ENCODE measurements at regions not wholly inside any gene's neighbourhood (a gene's known extent, or its start where the extent isn't known, plus 50 kb on each side); places are given as distances from the start of the nearest gene placed in this dataset.

DNA sequence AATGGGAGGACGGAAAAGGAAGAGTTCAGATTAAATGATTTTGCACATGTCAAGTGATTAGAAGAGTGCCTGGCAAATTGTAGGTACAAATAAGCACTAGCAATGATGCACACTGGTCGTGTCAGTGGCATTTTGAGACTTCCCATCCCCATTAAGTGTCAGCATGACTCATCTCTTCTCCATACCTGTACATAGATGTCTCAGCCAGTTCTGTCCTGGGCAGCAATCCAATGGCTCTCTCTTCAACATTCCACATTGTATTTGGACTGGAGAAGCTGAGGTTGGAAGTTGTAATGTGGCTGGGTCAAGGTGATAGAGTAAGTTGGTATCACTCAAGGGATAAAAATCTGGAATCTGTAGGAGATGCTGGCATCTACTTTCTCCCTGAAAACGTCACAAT lies 742.7 kb downstream of the VRK1 start:
- DNase-seq, result no peak

- no peak for DNase-seq
These were observed 746.0 kb downstream of the VRK1 start for GRCh38 chr14:97543221-97543620.

DNA sequence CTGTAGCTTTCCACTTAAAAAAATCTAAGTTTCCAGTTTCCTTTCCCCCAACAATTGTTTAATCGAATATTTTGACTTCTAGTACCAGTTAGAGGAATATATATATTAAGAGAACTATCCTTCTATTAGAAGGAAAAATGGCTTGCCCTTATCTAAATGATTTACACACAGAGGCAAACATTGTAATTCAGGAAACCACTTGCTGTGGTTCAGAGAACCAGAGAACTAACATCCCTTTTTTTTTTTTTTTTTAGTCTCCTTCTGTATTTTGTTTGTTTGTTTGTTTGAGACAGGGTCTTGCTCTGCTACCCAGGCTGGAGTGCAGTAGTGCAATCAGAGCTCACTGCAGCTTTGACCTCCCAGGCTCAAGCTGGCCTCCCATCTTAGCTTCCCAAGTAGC lies 746.6 kb downstream of the VRK1 start:
- no peak for DNase-seq

GRCh38 chr14:97544571-97544970 lies 747.4 kb downstream of the VRK1 start:
- no peak for DNase-seq

DNA sequence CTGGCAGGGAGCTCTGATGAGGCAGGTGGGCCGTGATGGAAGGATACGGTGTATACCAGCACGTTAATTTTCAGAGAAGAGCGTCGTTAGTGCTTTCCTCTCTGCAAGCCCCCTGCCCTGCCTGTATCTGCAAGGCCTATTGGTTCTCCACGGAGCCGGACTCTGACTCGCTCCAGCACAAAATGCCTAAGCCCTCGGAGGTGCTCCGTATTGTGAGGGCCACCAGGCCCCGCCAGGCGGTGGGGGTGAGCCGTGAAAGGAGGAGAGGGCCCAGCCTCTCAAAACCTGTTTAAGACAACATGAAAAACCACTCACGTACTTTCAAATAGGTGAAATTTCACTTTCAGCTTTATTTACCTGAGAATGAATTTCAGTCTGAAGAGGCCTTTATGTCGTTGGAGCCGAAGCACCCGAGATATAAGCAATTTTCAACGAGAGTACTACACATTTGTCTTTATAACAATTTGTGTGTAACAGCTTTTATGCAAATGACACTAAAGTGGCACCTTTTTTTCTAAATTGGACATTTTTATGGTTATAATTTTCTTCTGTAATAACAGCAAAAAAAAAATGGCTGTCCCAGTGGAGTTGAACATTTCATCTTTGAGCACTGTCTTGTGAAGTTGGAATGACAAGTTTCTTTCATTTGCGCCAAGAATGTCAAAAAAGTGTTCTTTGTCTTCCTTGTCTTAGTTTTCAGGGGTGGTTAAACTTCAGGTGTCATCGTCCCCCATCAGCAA lies 749.5 kb downstream of the VRK1 start:
- DNase-seq, result no peak

- DNase-seq, result no peak
These were observed 753.3 kb downstream of the VRK1 start for GRCh38 chr14:97550463-97550862.

DNA sequence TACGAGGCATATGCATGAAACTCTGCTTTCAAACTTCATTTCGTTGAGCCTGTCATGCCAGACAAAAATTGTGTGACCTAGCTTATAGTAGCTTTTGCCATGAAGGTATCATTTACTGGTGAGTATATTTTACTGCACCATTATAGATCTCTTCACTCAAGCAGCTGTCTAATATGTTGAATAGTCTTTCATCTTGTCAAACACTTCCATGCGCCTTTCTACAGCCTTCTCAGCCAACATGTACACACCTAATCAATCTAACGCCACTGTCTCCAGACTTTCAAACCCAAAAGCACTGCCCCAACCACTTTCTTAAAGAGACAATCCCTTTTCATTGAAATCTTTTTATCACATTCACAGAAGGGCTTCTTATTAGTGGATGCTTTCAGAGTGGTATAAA lies 757.4 kb downstream of the VRK1 start:
- no peak for DNase-seq

DNA sequence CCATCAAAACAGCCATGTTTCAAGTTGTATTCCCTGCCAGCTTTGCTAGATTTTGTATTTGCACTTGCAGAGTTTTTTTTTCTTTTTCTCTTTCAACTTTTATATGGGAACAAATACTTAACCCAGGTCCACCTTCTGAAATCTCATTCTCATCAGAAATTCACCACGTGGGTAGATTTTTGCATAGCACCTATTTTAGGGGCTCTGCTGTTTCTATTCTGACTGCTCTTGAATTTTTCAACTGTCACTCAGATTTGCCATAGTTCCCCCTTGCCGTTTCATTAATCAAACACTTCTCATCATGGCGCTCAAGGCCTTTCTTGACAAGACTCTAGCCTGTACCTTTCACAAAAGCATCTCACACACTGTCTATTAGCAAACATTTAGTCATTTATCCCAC lies 767.2 kb downstream of the VRK1 start:
- DNase-seq, result no peak

GRCh38 chr14:97571201-97571600 lies 774.0 kb downstream of the VRK1 start:
- DNase-seq, result no peak

DNA sequence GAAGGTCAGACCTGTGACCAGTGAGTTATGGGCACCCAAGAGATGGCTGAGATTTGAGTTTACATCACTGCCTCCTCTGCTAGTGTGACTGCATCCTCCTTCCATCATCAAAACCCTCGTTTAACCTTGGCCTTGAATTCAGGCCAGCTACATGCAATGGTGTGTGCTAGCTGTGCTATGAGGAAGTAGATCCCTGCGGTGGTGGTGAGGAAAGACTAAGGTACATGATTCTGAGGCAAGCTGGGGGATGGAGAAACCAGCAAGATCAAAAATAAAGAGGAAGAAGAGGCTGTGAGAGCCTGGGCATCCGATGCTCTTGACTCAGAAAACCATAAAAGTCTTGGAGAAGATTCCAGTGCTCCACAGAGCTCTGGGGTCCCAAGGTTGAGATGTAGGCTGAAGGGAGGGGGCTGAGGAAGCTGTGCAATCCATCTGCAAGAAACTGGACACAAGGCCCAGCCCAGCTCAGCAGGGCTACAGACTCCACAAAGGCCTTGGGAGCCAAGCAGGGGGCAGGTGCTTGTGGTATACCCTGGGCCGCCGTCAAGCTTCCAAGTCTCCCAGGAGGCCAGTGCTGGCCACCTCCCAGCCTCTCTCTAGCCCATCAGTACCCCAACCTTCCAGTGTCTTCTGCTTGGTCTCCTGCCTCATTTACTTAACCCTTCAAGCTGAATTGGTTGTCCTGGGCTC lies 774.8 kb downstream of the VRK1 start:
- DNase-seq, result no peak

DNA sequence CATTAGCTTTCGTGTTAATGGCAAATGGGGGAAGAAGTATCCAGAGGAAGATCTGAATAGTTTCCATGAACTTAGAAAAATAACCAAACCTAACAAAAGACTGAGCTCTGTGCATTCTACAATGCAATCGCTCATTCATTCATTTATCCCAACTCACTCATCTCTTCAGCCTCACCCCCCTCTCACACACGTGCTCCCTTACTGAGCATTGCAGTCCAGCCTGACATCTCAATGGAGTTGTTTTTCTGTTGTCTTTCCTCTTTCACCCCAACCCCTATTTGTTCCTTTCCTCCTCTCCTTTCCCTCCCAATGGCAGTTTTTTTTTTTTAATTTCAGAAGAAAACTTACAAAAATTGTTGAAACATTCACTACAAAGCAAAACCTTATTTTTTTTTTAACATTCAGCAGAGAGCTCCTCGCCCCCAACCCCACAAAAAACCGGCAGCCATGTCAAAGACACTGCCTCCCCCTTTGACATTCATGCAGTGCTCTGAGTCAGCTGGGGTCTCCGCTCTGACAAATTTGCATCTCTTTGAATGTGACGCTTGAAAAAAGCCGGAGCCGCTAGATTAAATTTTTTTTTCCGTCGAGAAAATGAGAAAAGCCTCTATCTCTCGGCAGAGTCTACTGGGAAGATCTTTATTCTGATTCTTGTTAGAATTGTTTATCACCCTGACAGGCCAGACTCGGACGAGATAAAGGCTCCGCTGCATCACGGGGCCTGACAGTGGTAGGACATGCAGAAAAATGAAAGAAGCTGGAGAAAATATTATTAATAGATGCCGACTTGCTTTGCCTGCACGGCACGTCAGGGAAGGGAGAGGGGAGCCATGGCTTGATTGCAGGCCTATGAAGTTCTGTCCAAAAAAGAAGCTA lies 775.6 kb downstream of the VRK1 start:
- no peak for DNase-seq

DNA sequence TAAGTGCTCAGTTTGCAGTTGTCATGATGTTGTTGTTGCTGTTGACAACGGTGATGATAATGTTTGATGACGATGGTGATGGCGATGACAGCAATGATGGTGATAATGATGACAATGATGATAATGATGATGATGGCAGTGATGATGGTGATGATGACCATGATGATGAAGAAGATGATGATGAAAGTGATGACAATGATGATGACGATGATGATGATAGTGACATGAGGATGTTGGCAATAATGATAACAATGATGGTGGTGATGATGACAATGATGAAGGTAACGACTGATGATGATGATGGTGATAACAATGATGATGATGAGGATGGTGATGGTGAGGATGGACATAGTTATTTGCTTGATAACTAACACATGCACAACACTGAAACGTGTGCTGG lies 778.5 kb downstream of the VRK1 start:
- DNase-seq, result no peak

GRCh38 chr14:97578982-97579548 lies 781.9 kb downstream of the VRK1 start:
- DNase-seq, result no peak

DNA sequence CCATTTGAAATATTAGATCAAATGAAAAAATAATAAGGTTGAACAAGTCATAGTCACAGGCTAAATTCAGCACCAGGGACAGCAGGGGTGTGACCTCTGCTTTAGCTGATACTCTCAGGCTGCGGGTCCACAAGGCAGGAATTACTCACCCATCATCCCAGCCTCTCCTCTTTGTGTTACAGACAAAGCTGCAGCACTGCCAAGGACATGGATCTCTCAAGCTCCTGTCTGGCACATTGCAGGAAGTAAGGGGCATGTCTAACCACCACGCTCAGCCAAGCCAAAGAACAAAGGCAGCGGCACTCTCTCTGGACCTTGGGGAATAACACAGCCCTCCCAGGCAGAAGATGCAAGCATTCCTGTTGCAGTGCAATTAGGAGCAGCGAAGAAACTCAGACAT lies 783.8 kb downstream of the VRK1 start:
- no peak for DNase-seq

DNA sequence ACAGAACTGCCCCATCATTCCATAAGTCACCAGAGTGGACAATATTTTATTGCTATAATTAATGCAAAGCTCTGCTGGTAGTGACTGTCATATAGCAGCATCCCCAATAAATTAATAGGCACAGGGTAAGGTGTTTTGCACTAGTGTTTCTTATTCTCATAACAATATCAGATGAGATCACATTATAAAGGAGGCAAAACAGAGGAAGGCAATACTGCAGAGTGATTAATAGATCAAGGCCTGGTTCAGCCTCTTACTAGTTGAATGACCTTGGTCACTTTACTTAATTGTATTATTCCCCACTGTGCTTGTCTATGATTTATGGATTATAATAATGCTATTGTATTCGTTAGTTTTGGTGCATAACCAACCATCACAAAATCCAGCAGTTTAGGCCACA lies 784.8 kb downstream of the VRK1 start:
- no peak for DNase-seq

- DNase-seq, result no peak
These were observed 787.3 kb downstream of the VRK1 start for GRCh38 chr14:97584528-97584927.

- peak; percentile 63 for DNase-seq
These were observed 795.3 kb downstream of the VRK1 start for GRCh38 chr14:97592341-97592980.

DNA sequence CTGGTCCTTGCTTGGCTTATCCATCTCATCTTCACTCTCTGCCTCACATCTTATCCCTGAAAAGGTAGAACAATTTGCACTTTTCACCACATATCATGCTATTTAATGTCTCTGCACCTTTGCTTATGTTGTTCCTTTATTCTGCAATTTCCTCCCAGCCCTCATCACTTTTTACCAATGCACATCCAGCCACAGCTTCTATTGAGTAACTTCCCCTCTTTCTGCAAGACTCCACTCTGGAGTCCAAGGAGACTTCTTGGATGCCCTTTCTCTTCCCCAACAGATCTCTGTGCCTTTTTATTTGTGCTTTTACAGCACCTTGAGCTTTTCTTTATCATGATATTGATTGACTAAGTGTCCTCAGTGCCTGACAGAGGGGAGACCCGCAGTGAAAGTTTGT lies 797.1 kb downstream of the VRK1 start:
- DNase-seq, result no peak

DNA sequence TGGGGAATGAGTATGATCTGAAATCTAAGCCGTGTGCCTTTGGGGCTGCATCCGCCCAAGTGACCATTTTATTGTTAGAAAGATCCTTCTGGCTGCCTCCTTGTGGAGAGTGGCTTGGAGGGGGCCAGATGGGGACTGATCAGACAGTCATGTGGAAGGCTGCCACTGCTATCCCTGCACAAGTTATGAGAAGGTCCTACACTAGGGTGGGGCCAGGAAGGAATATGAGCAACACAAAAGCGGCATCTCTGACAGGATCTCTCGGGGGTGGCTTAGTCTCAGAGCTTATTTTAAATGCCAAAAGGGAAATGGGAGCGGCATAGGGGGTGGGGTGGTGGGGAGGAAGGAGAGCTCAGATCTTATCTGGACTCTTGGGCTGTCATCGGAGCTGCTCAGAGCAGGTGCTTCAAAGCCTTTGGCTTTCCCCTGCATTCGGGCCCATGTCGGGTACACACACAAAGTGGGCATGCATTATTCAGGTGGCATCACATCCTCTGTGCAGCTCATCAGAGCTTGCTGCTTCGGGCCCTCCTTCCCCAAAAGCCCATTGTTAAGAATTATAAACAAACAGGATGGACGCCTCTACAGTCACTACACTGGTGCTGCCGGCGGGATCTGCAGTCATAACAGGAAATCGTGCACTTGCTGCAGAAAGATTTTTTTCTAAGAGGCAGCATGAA lies 805.4 kb downstream of the VRK1 start:
- DNase-seq, result peak; percentile 96

DNA sequence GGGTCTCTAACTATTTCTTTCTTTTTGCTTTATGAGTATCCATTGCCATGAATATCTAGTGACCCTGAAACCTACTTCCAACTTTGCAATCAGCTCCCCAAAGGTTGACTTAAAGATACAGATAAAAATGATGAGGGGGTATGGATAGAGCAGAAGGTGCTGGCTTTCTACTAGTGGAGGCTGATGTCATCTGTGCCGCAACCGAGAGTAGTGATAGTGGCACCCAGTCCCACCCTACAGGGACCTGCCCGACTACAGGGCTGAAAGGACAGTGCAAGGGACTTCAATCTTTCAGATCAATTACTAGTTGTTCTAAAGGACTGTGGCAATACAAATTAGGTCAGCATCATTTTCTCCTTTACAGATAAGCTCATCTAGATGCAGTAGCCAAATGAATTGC lies 806.0 kb downstream of the VRK1 start:
- peak; percentile 82 for DNase-seq

- DNase-seq, result no peak
These were observed 807.5 kb downstream of the VRK1 start for GRCh38 chr14:97604731-97605130.

DNA sequence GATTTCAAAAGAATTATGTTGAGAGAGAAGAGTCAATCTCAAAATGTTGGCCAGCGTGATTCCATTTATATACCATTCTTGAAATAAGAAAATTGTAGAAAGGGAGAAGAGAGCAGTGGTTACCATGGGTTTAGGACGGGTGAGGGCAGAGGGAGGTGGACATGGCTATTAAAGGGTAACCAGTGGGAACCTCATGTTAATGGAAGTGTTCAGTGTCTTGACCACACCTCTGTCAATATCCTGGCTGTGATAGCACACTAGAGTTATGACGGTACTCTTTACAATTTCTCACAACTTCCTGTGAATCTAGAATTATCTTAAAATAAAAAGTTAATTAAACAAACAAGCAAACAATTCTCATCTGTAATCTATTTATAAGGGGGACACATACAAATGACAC lies 821.2 kb downstream of the VRK1 start:
- DNase-seq, result peak; percentile 11
